GM12864 (cell line): ENCODE measurements at regions not wholly inside any gene's neighbourhood (a gene's known extent, or its start where the extent isn't known, plus 50 kb on each side); places are given as distances from the start of the nearest gene placed in this dataset.

Experiments used
- DNase-seq: peaks from one replicate; pipeline ENCODE4 v3.0.0-alpha.2; 2011; ENCODE audit warnings: low read depth
- H3K4me3 ChIP-seq: 2 replicates; pipeline ENCODE4 v1.5.1; 2011; ENCODE audit warnings: mild to moderate bottlenecking, low read depth, low read length, control low read depth
- TF ChIP-seq, protein P1 (sequence below): IDR thresholded peaks from 2 replicates; pipeline ENCODE4 v1.5.1; 2011; ENCODE audit warnings: low read depth, mild to moderate bottlenecking, moderate library complexity, low read length, control low read depth, inconsistent platforms; ENCODE audit errors: missing control alignments

- DNase-seq, result no peak
- TF ChIP-seq, protein P1, sequence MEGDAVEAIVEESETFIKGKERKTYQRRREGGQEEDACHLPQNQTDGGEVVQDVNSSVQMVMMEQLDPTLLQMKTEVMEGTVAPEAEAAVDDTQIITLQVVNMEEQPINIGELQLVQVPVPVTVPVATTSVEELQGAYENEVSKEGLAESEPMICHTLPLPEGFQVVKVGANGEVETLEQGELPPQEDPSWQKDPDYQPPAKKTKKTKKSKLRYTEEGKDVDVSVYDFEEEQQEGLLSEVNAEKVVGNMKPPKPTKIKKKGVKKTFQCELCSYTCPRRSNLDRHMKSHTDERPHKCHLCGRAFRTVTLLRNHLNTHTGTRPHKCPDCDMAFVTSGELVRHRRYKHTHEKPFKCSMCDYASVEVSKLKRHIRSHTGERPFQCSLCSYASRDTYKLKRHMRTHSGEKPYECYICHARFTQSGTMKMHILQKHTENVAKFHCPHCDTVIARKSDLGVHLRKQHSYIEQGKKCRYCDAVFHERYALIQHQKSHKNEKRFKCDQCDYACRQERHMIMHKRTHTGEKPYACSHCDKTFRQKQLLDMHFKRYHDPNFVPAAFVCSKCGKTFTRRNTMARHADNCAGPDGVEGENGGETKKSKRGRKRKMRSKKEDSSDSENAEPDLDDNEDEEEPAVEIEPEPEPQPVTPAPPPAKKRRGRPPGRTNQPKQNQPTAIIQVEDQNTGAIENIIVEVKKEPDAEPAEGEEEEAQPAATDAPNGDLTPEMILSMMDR, result no peak
- H3K4me3 ChIP-seq, result no peak overlapping the region
These were observed 88.2 kb upstream of the AKT3 start for GRCh38 chr1:243938208-243938607.

DNA sequence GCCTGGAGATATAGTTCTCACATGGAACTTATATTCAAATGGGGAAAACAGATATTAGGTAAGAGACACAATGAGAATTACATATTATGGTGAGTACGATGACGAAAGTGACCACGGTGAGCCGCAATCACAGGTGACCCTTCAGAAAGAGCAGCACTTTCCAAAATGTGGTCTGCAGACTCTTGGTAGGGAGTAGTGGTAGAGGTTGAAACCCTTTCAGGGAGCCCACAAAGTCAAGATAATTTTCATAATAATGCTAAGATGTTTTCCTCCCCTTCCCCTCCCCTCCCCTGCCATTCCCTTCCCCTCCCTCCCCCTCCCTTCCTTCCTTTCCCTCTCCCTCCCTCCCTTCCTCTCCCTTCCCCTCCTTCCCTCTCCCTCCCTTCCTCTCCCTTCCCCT is 83.5 kb upstream of the AKT3 start:
- no peak for DNase-seq
- H3K4me3 ChIP-seq, result no peak overlapping the region
- TF ChIP-seq, protein P1, result no peak

DNA sequence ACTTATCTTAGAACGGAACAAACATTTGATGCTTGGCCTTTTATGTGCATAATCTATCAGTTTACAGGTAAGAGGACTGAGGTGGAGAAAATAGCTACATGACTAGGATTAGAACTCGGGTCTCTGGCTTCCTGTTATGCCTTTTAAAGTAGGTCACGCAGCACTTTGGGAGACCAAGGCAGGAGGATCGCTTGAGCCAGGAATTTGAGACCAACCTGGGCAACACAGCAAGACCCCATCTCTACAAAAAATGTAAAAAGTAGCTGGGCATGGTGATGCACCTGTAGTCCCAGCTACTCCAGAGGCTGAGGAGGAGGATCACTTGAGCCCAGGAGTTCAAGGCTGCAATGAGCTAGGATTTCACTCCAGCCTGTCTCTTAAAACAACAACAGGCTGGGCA is 81.9 kb upstream of the AKT3 start:
- no peak for DNase-seq
- no peak overlapping the region for H3K4me3 ChIP-seq
- TF ChIP-seq, protein P1, result no peak

DNA sequence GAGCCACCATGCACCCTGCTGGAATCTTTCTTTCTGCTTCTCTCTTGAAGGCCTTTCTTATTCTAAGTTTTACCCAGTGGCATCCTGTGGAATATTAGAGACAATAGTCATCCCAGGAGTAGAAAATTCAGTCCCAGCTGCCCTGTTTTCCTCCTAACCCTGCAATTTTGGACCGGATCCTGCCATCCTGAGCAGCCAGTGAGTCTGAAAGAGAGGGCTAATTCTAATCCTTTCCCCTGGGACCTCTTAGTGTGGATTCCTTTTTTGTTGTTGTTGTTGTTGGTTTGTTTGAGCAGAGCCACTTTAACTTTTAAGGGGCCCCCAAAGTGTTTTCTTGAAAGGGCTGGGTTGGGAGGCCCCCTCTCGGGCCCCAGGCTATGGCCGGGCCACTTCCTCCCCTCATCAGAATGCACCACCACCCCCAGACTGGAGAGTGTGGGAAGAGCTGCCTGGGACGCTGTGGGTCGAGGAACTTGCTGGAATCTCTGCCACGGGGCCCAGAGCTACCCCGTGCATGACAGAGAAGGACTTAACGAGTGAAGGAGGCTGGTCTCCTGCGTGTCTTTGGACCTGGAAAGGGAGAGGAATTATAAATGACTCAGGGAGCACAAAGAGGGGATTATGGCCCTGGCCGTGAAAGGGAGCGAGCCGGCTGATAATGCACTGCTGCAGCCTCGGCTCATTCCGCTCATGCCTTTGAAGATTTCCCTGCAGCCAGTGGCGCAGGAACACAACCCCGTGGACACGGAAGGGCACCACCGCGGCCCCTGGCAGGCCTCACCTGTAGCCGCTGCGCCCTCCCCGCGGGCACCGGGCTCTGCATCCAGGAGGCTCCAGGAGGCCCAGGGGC is 81.0 kb upstream of the AKT3 start:
- no peak for DNase-seq
- no peak overlapping the region for H3K4me3 ChIP-seq
- TF ChIP-seq, protein P1, result no peak

- no peak for DNase-seq
- H3K4me3 ChIP-seq, result no peak overlapping the region
- TF ChIP-seq, protein P1, result no peak
These were observed 77.3 kb upstream of the AKT3 start for GRCh38 chr1:243927381-243927780.

GRCh38 chr1:243926803-243927245 is 76.8 kb upstream of the AKT3 start:
- TF ChIP-seq, protein P1, result no peak
- no peak for DNase-seq
- no peak overlapping the region for H3K4me3 ChIP-seq

DNA sequence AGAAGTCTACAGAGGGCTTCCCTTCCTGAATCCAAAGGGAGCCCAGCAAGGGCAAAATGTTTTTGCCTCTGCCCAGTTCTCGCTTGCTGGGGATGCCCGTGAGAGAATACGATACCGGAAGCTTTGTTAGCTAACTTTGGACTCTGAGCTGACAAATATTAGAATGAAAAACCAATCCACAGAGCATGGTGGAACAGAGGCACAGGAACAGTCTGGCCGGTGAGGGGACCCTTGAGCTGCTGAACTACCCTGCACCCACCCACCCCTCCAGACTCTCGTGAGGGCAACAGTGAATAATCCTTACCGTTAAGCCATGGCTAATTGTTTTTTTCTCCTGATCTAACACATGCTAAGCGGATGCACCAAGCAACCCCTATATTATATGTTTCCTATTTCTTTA is 76.3 kb upstream of the AKT3 start:
- no peak overlapping the region for H3K4me3 ChIP-seq
- TF ChIP-seq, protein P1, result no peak
- DNase-seq, result no peak
